Testis (tissue), 2 donors: ENCODE measurements at regions not wholly inside any gene's neighbourhood (a gene's known extent, or its start where the extent isn't known, plus 50 kb on each side); places are given as distances from the start of the nearest gene placed in this dataset.

Experiments
- CTCF ChIP-seq, 3 experiments: fragments of 450-650 bp in 2 of 3; fragments of 200-600 bp in 1 of 3; sonication (generic) in 1 of 3; IDR thresholded peaks; one replicate each; pipeline ENCODE4 v1.5.1; 2016 to 2019; ENCODE audit warnings: antibody characterized with exemption in 3 of 3, mild to moderate bottlenecking in 2 of 3, moderate library complexity in 1 of 3
- POLR2A ChIP-seq: fragments of 450-650 bp; IDR thresholded peaks from one replicate; pipeline ENCODE4 v1.6.1; 2017; ENCODE audit warnings: antibody characterized with exemption, mild to moderate bottlenecking, moderate library complexity

GRCh38 chr12:88313554-88313953 is 171.4 kb downstream of the TMTC3 start:
- TF ChIP-seq CTCF (IDR thresholded peaks at IDR 0.05) (no peak), POLR2A (no peak)
